PC-3 (cell line): ENCODE measurements at regions not wholly inside any gene's neighbourhood (a gene's known extent, or its start where the extent isn't known, plus 50 kb on each side); places are given as distances from the start of the nearest gene placed in this dataset.

Experiments
- CTCF ChIP-seq: fragments of 300-600 bp; sonication (generic); conservative IDR thresholded peaks from 2 replicates; pipeline ENCODE4 v1.5.1; 2017; ENCODE audit warnings: antibody characterized with exemption, low read depth, mild to moderate bottlenecking, low read length
- EZH2 ChIP-seq: fragments of 300-600 bp; sonication (generic); IDR thresholded peaks from one replicate; pipeline ENCODE4 v1.6.1; 2017; ENCODE audit warnings: antibody characterized with exemption, mild to moderate bottlenecking, low read length; ENCODE audit not compliant: unreplicated experiment
- EZH2phosphoT487 ChIP-seq: fragments of 300-600 bp; sonication (generic); IDR thresholded peaks from 2 replicates; pipeline ENCODE4 v1.6.1; 2018; ENCODE audit warnings: mild to moderate bottlenecking, antibody characterized with exemption, low read length, borderline replicate concordance

- no peak for TF ChIP-seq EZH2phosphoT487
- peak; percentile 64 for TF ChIP-seq CTCF
- no peak for TF ChIP-seq EZH2
Observed at GRCh38 chr13:50531917-50532899, 311.3 kb downstream of the DLEU7 start.
